OCI-LY3 (cell line): ENCODE measurements at regions not wholly inside any gene's neighbourhood (a gene's known extent, or its start where the extent isn't known, plus 50 kb on each side); places are given as distances from the start of the nearest gene placed in this dataset.

ENCODE experiments used
- H2AFZ ChIP-seq: fragments of 200-600, 300-600 bp; shearing (Covaris generic); 2 replicates; pipeline ENCODE4 v1.6.0; 2014; ENCODE audit warnings: antibody characterized with exemption, low read depth, low read length
- H3K27ac ChIP-seq: fragments of 200-600, 300-600 bp; sonication (generic); 2 replicates; pipeline ENCODE4 v1.5.1; 2014; ENCODE audit warnings: mild to moderate bottlenecking, low read length, moderate library complexity, mixed read lengths
- H3K27me3 ChIP-seq: fragments of 200-600, 300-600 bp; sonication (generic); 2 replicates; pipeline ENCODE4 v1.6.1; 2014; ENCODE audit warnings: low read depth, low read length, mixed read lengths
- H3K36me3 ChIP-seq: fragments of 200-600, 300-600 bp; sonication (generic); replicated peaks from 2 replicates; pipeline ENCODE3; 2014; ENCODE audit warnings: low read depth, low read length, mixed read lengths
- H3K4me1 ChIP-seq: fragments of 300-600, 200-600 bp; sonication (generic); 2 replicates; pipeline ENCODE4 v1.6.1; 2014; ENCODE audit warnings: low read length, mixed read lengths
- H3K4me2 ChIP-seq: fragments of 200-600, 300-600 bp; sonication (generic); 2 replicates; pipeline ENCODE4 v1.6.1; 2014; ENCODE audit warnings: low read length, mixed read lengths
- H3K4me3 ChIP-seq: fragments of 300-600, 200-600 bp; sonication (generic); 2 replicates; pipeline ENCODE4 v1.5.1; 2014; ENCODE audit warnings: antibody characterized with exemption, mild to moderate bottlenecking, low read length, moderate library complexity
- H3K79me2 ChIP-seq: fragments of 300-600, 200-600 bp; shearing (Covaris generic); 2 replicates; pipeline ENCODE4 v1.6.1; 2014; ENCODE audit warnings: mild to moderate bottlenecking, low read length, mixed read lengths
- H3K9ac ChIP-seq: fragments of 300-600, 200-600 bp; shearing (Covaris generic); 2 replicates; pipeline ENCODE4 v1.6.0; 2014; ENCODE audit warnings: mild to moderate bottlenecking, low read length, moderate library complexity
- H3K9me3 ChIP-seq: fragments of 200-600, 300-600 bp; shearing (Covaris generic); 2 replicates; pipeline ENCODE4 v1.6.1; 2014; ENCODE audit warnings: low read length, mixed read lengths; ENCODE audit not compliant: insufficient read depth
- H4K20me1 ChIP-seq: fragments of 200-600, 300-600 bp; sonication (generic); 2 replicates; pipeline ENCODE4 v1.6.1; 2016; ENCODE audit warnings: low read length, mixed read lengths; ENCODE audit not compliant: insufficient read depth
- CTCF ChIP-seq: fragments of 200-600, 300-600 bp; sonication (generic); IDR thresholded peaks from 2 replicates; pipeline ENCODE4 v1.5.1; 2014; ENCODE audit warnings: antibody characterized with exemption, low read length, low read depth
- EZH2phosphoT487 ChIP-seq: fragments of 200-600 bp; shearing (Covaris generic); IDR thresholded peaks from 2 replicates; pipeline ENCODE4 v1.6.1; 2018; ENCODE audit warnings: antibody characterized with exemption, mixed run types, low read depth

- H3K4me1 ChIP-seq, result no peaks in the 10 kb centered on the region
- H3K4me3 ChIP-seq, result no peak overlapping the region
- H3K4me2 ChIP-seq, result no peak overlapping the region
- no peak overlapping the region for H3K9ac ChIP-seq
- H4K20me1 ChIP-seq, result no peaks in the 10 kb centered on the region
- peaks cover 11% of the 10 kb centered on the region; the same call in 1 of the 2 replicates for H3K27me3 ChIP-seq
- no peaks in the 10 kb centered on the region for H3K36me3 ChIP-seq
- H3K9me3 ChIP-seq, result no peaks in the 10 kb centered on the region; the same call in 1 of the 2 replicates
- H2AFZ ChIP-seq, result no peak overlapping the region
- no peaks in the 10 kb centered on the region for H3K79me2 ChIP-seq
- H3K27ac ChIP-seq, result no peak overlapping the region
- TF ChIP-seq CTCF (no peak), EZH2phosphoT487 (no peak)
Measured at GRCh38 chr18:75638223-75638775, 210.8 kb upstream of the SMIM21 start.

- no peak overlapping the region for H3K27ac ChIP-seq
- no peak overlapping the region for H3K4me3 ChIP-seq
- no peak overlapping the region for H2AFZ ChIP-seq
- H3K27me3 ChIP-seq, result no peaks in the 10 kb centered on the region
- no peaks in the 10 kb centered on the region for H3K79me2 ChIP-seq
- H3K9me3 ChIP-seq, result no peaks in the 10 kb centered on the region; the same call in 1 of the 2 replicates
- no peaks in the 10 kb centered on the region for H3K4me1 ChIP-seq
- no peak for TF ChIP-seq CTCF
- TF ChIP-seq EZH2phosphoT487, result no peak
- H3K9ac ChIP-seq, result no peak overlapping the region
- no peaks in the 10 kb centered on the region for H4K20me1 ChIP-seq
- no peak overlapping the region for H3K4me2 ChIP-seq
- no peaks in the 10 kb centered on the region for H3K36me3 ChIP-seq
Measured at GRCh38 chr18:75635096-75635495, 207.6 kb upstream of the SMIM21 start.

GRCh38 chr18:75625966-75626365 lies 198.5 kb upstream of the SMIM21 start:
- TF ChIP-seq EZH2phosphoT487 (no peak), CTCF (no peak)
- H3K4me2 ChIP-seq, result no peak overlapping the region
- no peak overlapping the region for H3K4me3 ChIP-seq
- no peak overlapping the region for H3K9ac ChIP-seq
- H4K20me1 ChIP-seq, result no peaks in the 10 kb centered on the region
- no peaks in the 10 kb centered on the region for H3K36me3 ChIP-seq
- H3K27ac ChIP-seq, result no peak overlapping the region
- no peaks in the 10 kb centered on the region for H3K4me1 ChIP-seq
- no peaks in the 10 kb centered on the region for H3K79me2 ChIP-seq
- no peak overlapping the region for H2AFZ ChIP-seq
- H3K9me3 ChIP-seq, result no peaks in the 10 kb centered on the region
- no peaks in the 10 kb centered on the region for H3K27me3 ChIP-seq

GRCh38 chr18:75624869-75625268 lies 197.4 kb upstream of the SMIM21 start:
- H3K4me1 ChIP-seq, result no peaks in the 10 kb centered on the region
- TF ChIP-seq CTCF (no peak), EZH2phosphoT487 (no peak)
- no peaks in the 10 kb centered on the region for H3K36me3 ChIP-seq
- no peak overlapping the region for H3K4me2 ChIP-seq
- H4K20me1 ChIP-seq, result no peaks in the 10 kb centered on the region
- no peak overlapping the region for H2AFZ ChIP-seq
- H3K27ac ChIP-seq, result no peak overlapping the region
- H3K9me3 ChIP-seq, result no peaks in the 10 kb centered on the region
- H3K4me3 ChIP-seq, result no peak overlapping the region
- H3K9ac ChIP-seq, result no peak overlapping the region
- H3K27me3 ChIP-seq, result no peaks in the 10 kb centered on the region
- no peaks in the 10 kb centered on the region for H3K79me2 ChIP-seq
